Endothelial cell of umbilical vein (primary cell): ENCODE measurements at regions not wholly inside any gene's neighbourhood (a gene's known extent, or its start where the extent isn't known, plus 50 kb on each side); places are given as distances from the start of the nearest gene placed in this dataset.

Source experiments
- BruUV-seq: library from RNA; stranded (reverse); fragments of 400-500 nt; replicated peaks from 2 replicates; lab custom pipeline; 2021; lab: Mats Ljungman, UMichigan
- CTCF ChIA-PET: fragments of 300-600, 350-600 bp; sonication (Branson Sonifier 250); formaldehyde crosslinking; loops from one replicate; lab custom pipeline; 2021; ENCODE audit warnings: antibody characterized with exemption, inconsistent platforms; lab: Charles Lee
- POLR2A ChIA-PET: fragments of 300-600, 350-600 bp; sonication (Branson Sonifier 250); formaldehyde crosslinking; loops from one replicate; lab custom pipeline; 2021; ENCODE audit warnings: antibody characterized with exemption, inconsistent platforms; lab: Charles Lee
- DNase-seq: peaks from one replicate; pipeline ENCODE4 v3.0.0-alpha.2; 2011; ENCODE audit warnings: low read depth, low spot score
- FAIRE-seq: peaks from 2 replicates; lab custom pipeline; 2011; peaks lifted over from hg19 to GRCh38; lab: Jason Lieb, UNC
- H2AFZ ChIP-seq: 2 replicates; pipeline ENCODE4 v1.6.0; 2012; ENCODE audit warnings: low read depth, low read length, control low read depth, inconsistent platforms
- H3K27ac ChIP-seq: 2 replicates; pipeline ENCODE4 v1.5.1; 2011; ENCODE audit warnings: low read depth, mild to moderate bottlenecking, control low read depth, low read length, moderate library complexity; ENCODE audit not compliant: insufficient read depth
- H3K27me3 ChIP-seq, 2 experiments: 2 replicates each; pipeline versions ENCODE4 v1.6.0 to v1.6.1; 2011; ENCODE audit warnings: low read length in 2 of 2, mixed read lengths in 1 of 2; ENCODE audit not compliant: control insufficient read depth in 2 of 2, insufficient read depth in 2 of 2
- H3K36me3 ChIP-seq, 2 experiments: 2 replicates in 1 of 2; 3 replicates in 1 of 2; pipeline ENCODE4 v1.5.1; 2011; ENCODE audit warnings: low read length in 2 of 2, mild to moderate bottlenecking in 1 of 2, moderate library complexity in 1 of 2; ENCODE audit not compliant: control insufficient read depth in 2 of 2, insufficient read depth in 2 of 2; ENCODE audit errors: extremely low read depth in 1 of 2
- H3K4me1 ChIP-seq: 3 replicates; pipeline ENCODE4 v1.5.1; 2011; ENCODE audit warnings: mild to moderate bottlenecking, low read length; ENCODE audit not compliant: control insufficient read depth, insufficient read depth; ENCODE audit errors: extremely low read depth
- H3K4me2 ChIP-seq: 2 replicates; pipeline ENCODE4 v1.6.1; 2011; ENCODE audit warnings: low read length, control low read depth, mixed read lengths; ENCODE audit not compliant: insufficient read depth
- H3K4me3 ChIP-seq, 3 experiments: fragments of 200-600 bp in 1 of 3; sonication (generic), shearing (Covaris generic) in 1 of 3; replicated peaks in 1 of 3; 2 replicates each; pipeline ENCODE4 v1.5.1; 2011 to 2016; ENCODE audit warnings: control low read depth in 3 of 3, low read length in 3 of 3, mild to moderate bottlenecking in 2 of 3, inconsistent platforms in 1 of 3, low read depth in 1 of 3, moderate library complexity in 1 of 3; ENCODE audit not compliant: insufficient read depth in 1 of 3
- H3K79me2 ChIP-seq: 2 replicates; pipeline ENCODE4 v1.6.0; 2012; ENCODE audit warnings: low read length, inconsistent platforms; ENCODE audit not compliant: control insufficient read depth, insufficient read depth
- H3K9ac ChIP-seq: replicated peaks from 2 replicates; pipeline ENCODE3; 2011; ENCODE audit warnings: low read length, control low read depth; ENCODE audit not compliant: insufficient read depth; ENCODE audit errors: extremely low read depth
- H3K9me1 ChIP-seq: replicated peaks from 3 replicates; pipeline ENCODE4 v1.6.0; 2011; ENCODE audit warnings: mild to moderate bottlenecking, low read length; ENCODE audit not compliant: control insufficient read depth, insufficient read depth; ENCODE audit errors: extremely low read depth
- H3K9me3 ChIP-seq: replicated peaks from 2 replicates; pipeline ENCODE4 v1.5.1; 2012; ENCODE audit warnings: low read length, inconsistent platforms; ENCODE audit not compliant: control insufficient read depth, insufficient read depth
- H4K20me1 ChIP-seq: replicated peaks from 2 replicates; pipeline ENCODE3; 2011; ENCODE audit warnings: mild to moderate bottlenecking, low read length; ENCODE audit not compliant: control insufficient read depth, insufficient read depth; ENCODE audit errors: extremely low read depth
- CTCF ChIP-seq, 2 donors: IDR thresholded peaks; 1 replicate in 1 of 2; 2 replicates in 1 of 2; pipeline ENCODE4 v1.5.1; 2011; ENCODE audit warnings: low read length in 2 of 2, mild to moderate bottlenecking in 2 of 2, moderate library complexity in 2 of 2, control low read depth in 1 of 2, inconsistent platforms in 1 of 2, low read depth in 1 of 2; ENCODE audit not compliant: insufficient read depth in 1 of 2; ENCODE audit errors: extremely low read depth in 1 of 2
- EZH2 ChIP-seq: IDR thresholded peaks from 2 replicates; pipeline ENCODE4 v1.6.1; 2012; ENCODE audit warnings: borderline replicate concordance, low read depth, mild to moderate bottlenecking, moderate library complexity, low read length, inconsistent platforms; ENCODE audit not compliant: severe bottlenecking
- FOS ChIP-seq: IDR thresholded peaks from 2 replicates; pipeline ENCODE4 v1.6.1; 2011; ENCODE audit warnings: mild to moderate bottlenecking, low read length, moderate library complexity, borderline replicate concordance; ENCODE audit not compliant: insufficient read depth
- GATA2 ChIP-seq: IDR thresholded peaks from 2 replicates; pipeline ENCODE4 v1.7.0; 2011; ENCODE audit warnings: low read depth, mild to moderate bottlenecking, moderate library complexity, mixed read lengths, low read length; ENCODE audit not compliant: insufficient read length, insufficient read depth
- JUN ChIP-seq: IDR thresholded peaks from 2 replicates; pipeline ENCODE4 v1.6.1; 2011; ENCODE audit warnings: borderline replicate concordance, low read depth; ENCODE audit not compliant: insufficient read length, insufficient read depth
- MYC ChIP-seq: IDR thresholded peaks from one replicate; pipeline ENCODE4 v1.6.1; 2011; ENCODE audit warnings: mild to moderate bottlenecking, low read depth, low read length
- POLR2A ChIP-seq: IDR thresholded peaks from 2 replicates; pipeline ENCODE4 v1.6.1; 2012; ENCODE audit warnings: low read depth, mild to moderate bottlenecking, control low read depth, low read length
- POLR2AphosphoS5 ChIP-seq: IDR thresholded peaks from 2 replicates; pipeline ENCODE4 v1.6.1; 2012; ENCODE audit warnings: low read depth, mild to moderate bottlenecking, control low read depth, low read length, moderate library complexity; ENCODE audit not compliant: insufficient read depth
- dilution Hi-C: fragments of 300-500 bp; cut with MboI; formaldehyde crosslinking; loops from one replicate; pipeline ENCODE4 v1.15.0; 2019; ENCODE audit warnings: low sequenced_read_pairs; ENCODE audit not compliant: extremely low pct_ligation_motif_present
- intact Hi-C: fragments of 100-400 bp; cut with micrococcal nuclease; formaldehyde crosslinking; loops from one replicate; pipeline ENCODE4 v1.10.0; 2022

- no peaks in the 10 kb centered on the region for H4K20me1 ChIP-seq
- H3K4me2 ChIP-seq, result no peak overlapping the region
- intact Hi-C loops (no loop called here), dilution Hi-C loops (no loop called here)
- no peak for DNase-seq
- H3K9me1 ChIP-seq, result no peaks in the 10 kb centered on the region
- POLR2A ChIA-PET, result no interaction called here
- no peaks in the 10 kb centered on the region for H3K79me2 ChIP-seq
- CTCF ChIA-PET, result no interaction called here
- H3K27ac ChIP-seq, result no peak overlapping the region
- H2AFZ ChIP-seq, result no peak overlapping the region
- H3K36me3 ChIP-seq, result no peaks in the 10 kb centered on the region
- no peak for TF ChIP-seq CTCF (IDR thresholded peaks at IDR 0.05; ENCODE audit: extremely low read depth in 1 of 2, insufficient read depth in 1 of 2, low read depth in 1 of 2, low read length in 2 of 2)
- TF ChIP-seq FOS, result no peak
- TF ChIP-seq POLR2A, result no peak
- no peak for TF ChIP-seq JUN
- TF ChIP-seq GATA2, result no peak
- no TSS peak for BruUV-seq
- FAIRE-seq, result no peak
- no peak overlapping the region for H3K9ac ChIP-seq
- H3K27me3 ChIP-seq, result no peaks in the 10 kb centered on the region
- H3K4me1 ChIP-seq, result no peaks in the 10 kb centered on the region
- no peaks in the 10 kb centered on the region for H3K9me3 ChIP-seq
- H3K4me3 ChIP-seq, result no peak overlapping the region
Observed at GRCh38 chr2:122063716-122064115, 308.3 kb downstream of the TSN start.

GRCh38 chr2:122070241-122070731 lies 314.8 kb downstream of the TSN start:
- intact Hi-C loops (no loop called here), dilution Hi-C loops (no loop called here)
- Histone ChIP-seq H3K27me3 (no peaks in the 10 kb centered on the region), H3K4me2 (no peak overlapping the region), H2AFZ (no peak overlapping the region), H3K9me1 (no peaks in the 10 kb centered on the region), H3K27ac (no peak overlapping the region), H3K4me1 (no peaks in the 10 kb centered on the region), H4K20me1 (no peaks in the 10 kb centered on the region), H3K36me3 (no peaks in the 10 kb centered on the region), H3K4me3 (no peak overlapping the region), H3K9ac (no peak overlapping the region), H3K79me2 (no peaks in the 10 kb centered on the region), H3K9me3 (no peaks in the 10 kb centered on the region)
- POLR2A ChIA-PET, result no interaction called here
- DNase-seq (no peak), FAIRE-seq (no peak)
- CTCF ChIA-PET, result no interaction called here
- BruUV-seq, result no TSS peak
- TF ChIP-seq MYC, result no peak
- no peak for TF ChIP-seq EZH2
- TF ChIP-seq GATA2, result no peak
- no peak for TF ChIP-seq POLR2AphosphoS5
